ENCODE measurements at regions not wholly inside any gene's neighbourhood (a gene's known extent, or its start where the extent isn't known, plus 50 kb on each side); places are given as distances from the start of the nearest gene placed in this dataset.

- TF ChIP-seq, protein P1, sequence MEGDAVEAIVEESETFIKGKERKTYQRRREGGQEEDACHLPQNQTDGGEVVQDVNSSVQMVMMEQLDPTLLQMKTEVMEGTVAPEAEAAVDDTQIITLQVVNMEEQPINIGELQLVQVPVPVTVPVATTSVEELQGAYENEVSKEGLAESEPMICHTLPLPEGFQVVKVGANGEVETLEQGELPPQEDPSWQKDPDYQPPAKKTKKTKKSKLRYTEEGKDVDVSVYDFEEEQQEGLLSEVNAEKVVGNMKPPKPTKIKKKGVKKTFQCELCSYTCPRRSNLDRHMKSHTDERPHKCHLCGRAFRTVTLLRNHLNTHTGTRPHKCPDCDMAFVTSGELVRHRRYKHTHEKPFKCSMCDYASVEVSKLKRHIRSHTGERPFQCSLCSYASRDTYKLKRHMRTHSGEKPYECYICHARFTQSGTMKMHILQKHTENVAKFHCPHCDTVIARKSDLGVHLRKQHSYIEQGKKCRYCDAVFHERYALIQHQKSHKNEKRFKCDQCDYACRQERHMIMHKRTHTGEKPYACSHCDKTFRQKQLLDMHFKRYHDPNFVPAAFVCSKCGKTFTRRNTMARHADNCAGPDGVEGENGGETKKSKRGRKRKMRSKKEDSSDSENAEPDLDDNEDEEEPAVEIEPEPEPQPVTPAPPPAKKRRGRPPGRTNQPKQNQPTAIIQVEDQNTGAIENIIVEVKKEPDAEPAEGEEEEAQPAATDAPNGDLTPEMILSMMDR (IDR thresholded peaks at IDR 0.05): no peak
Measured at GRCh38 chrX:137483554-137483953, 82.4 kb upstream of the ZIC3 start.

DNA sequence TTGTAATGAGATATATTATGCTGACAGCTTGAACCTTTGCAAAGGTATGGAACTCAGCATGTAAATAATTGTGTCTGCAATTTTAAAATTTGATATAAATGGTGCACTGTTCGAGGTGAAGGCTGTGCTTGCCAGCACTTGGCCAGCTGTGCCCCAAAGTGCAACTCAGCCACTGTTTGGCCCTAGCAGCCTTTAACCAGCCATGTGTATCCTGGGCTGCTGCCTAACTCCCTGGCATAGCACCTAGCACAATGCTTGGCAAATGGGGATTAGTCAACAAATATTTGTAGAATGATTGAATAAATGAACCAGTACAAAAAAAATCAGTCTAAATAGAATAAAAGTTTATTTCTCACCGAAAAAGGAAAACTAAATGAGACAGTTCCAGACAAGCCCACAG lies 83.8 kb upstream of the ZIC3 start:
- TF ChIP-seq, protein P1 (IDR thresholded peaks at IDR 0.05): no peak

GRCh38 chrX:137479386-137479785 lies 86.5 kb upstream of the ZIC3 start:
- TF ChIP-seq, protein P1 (IDR thresholded peaks at IDR 0.05): no peak

DNA sequence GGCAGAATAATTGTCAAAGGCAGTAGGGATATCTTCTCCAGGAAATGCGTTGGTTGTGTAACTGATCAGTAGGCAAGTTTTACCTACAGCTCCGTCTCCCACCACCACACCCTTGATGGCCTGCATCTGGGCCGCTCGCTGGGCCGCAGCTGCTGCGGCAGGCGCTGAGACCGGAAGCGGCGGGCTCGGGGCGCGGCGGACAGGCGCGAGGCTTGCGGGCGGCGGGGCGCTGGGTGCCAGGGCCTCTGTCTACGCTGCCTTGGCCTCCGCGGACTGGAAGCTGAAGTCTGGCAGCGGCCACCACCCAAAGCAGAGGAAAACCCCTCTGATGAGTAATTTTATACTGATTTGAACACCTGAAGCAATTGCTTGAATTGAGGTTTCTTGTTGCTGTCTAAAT lies 124.2 kb upstream of the ZIC3 start:
- TF ChIP-seq, protein P1 (IDR thresholded peaks at IDR 0.05): no peak

GRCh38 chrX:137432609-137433008 lies 133.3 kb upstream of the ZIC3 start:
- TF ChIP-seq, protein P1 (IDR thresholded peaks at IDR 0.05): peak; percentile 52

DNA sequence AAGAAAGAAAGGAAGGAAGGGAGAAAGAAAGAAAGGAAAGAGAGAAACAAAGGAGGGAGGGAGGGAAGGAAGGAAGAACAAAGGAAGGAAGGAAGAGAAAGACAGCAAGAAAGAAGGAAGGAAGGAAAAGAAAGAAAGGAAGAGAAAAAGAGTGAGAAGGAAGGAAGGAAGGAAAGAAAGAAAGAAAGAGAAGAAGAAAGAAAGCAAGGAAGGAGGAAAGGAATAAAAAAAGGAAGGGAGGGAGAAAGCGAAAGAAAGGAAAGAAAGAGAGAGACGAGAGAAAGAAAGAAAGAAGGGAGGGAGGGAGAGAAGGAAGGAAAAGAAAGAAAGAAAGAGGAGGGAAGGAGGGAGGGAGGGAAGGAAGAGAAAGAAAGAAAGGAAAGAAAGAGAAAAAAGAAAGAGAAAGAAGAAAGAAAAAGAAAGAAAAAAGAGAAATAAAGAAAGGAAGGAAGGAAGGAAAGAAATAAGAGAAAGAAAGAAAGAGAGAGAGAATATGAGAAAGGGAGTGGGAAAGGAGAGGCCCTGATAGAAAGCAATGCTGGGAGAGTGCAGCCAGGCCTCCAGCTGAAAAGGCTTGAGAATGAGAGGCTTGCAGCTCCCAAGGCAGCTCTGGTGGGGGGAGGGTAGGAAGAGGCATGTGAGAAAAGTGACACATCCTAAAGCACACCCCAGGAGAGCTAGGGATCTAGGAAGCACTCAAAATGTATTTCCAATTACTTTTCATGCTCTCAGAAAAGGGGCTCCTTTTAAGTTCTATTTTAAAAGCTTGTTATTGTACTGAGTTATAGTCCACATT lies 134.0 kb upstream of the ZIC3 start:
- TF ChIP-seq, protein P1 (IDR thresholded peaks at IDR 0.05): no peak

DNA sequence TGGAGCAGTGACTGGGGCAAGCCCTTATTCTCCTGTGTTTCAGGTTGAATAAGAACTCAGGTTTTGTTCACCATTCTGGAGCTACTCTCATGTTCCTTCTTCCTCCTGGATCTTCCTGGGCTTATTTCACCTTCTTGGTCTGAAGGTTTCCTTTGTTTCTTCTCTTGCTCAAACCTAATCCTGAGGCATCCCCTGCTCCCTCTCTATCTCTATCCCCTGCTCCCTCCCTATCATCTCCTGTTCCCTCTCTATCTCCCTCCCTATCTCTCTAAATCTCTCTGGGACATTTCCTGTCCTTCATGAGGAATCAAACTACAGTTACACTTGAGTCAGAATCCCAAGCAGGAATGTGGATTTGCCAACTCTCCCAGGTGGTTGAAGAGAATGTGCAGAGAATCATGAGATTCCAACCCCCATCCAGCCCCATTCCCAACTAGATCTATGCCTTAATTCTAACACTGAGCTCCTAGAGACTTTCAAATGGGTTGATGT lies 134.9 kb upstream of the ZIC3 start:
- TF ChIP-seq, protein P1 (IDR thresholded peaks at IDR 0.05): no peak

Measured in LNCAP (cell line).